HG03571 (cell line): ENCODE measurements at regions not wholly inside any gene's neighbourhood (a gene's known extent, or its start where the extent isn't known, plus 50 kb on each side); places are given as distances from the start of the nearest gene placed in this dataset.

Source experiments
- ATAC-seq: cut with Tn5 transposase; IDR thresholded peaks from one replicate; pipeline ENCODE4 v1.9.1; 2021; ENCODE audit not compliant: unreplicated experiment

GRCh38 chr12:116381240-116381743 lies 103.8 kb upstream of the MED13L start:
- no peak for ATAC-seq

- ATAC-seq = no peak
Observed at GRCh38 chr12:116381744-116382685, 104.5 kb upstream of the MED13L start.

GRCh38 chr12:116382686-116383530 lies 105.4 kb upstream of the MED13L start:
- no peak for ATAC-seq

- ATAC-seq = no peak
Observed at GRCh38 chr12:116384175-116384574, 106.7 kb upstream of the MED13L start.

- ATAC-seq = no peak
Observed at GRCh38 chr12:116384691-116385485, 107.4 kb upstream of the MED13L start.

- ATAC-seq = no peak
Observed at GRCh38 chr12:116385486-116386217, 108.2 kb upstream of the MED13L start.

GRCh38 chr12:116389326-116389725 lies 111.8 kb upstream of the MED13L start:
- no peak for ATAC-seq

- ATAC-seq = no peak
Observed at GRCh38 chr12:116389990-116390389, 112.5 kb upstream of the MED13L start.

- ATAC-seq = no peak
Observed at GRCh38 chr12:116390401-116391335, 113.2 kb upstream of the MED13L start.

- no peak for ATAC-seq
Observed at GRCh38 chr12:116391501-116391900, 114.0 kb upstream of the MED13L start.

GRCh38 chr12:116392061-116392460 lies 114.6 kb upstream of the MED13L start:
- ATAC-seq = no peak

- no peak for ATAC-seq
Observed at GRCh38 chr12:116393255-116393654, 115.8 kb upstream of the MED13L start.

- no peak for ATAC-seq
Observed at GRCh38 chr12:116393859-116394650, 116.6 kb upstream of the MED13L start.

GRCh38 chr12:116395396-116395795 lies 117.9 kb upstream of the MED13L start:
- ATAC-seq = no peak

- ATAC-seq = no peak
Observed at GRCh38 chr12:116397148-116397547, 119.7 kb upstream of the MED13L start.

- no peak for ATAC-seq
Observed at GRCh38 chr12:116398193-116398592, 120.7 kb upstream of the MED13L start.

- no peak for ATAC-seq
Observed at GRCh38 chr12:116399055-116399454, 121.6 kb upstream of the MED13L start.

GRCh38 chr12:116400636-116401372 lies 123.3 kb upstream of the MED13L start:
- ATAC-seq = no peak
